GM12878 (cell line): ENCODE measurements at regions not wholly inside any gene's neighbourhood (a gene's known extent, or its start where the extent isn't known, plus 50 kb on each side); places are given as distances from the start of the nearest gene placed in this dataset.

Experiments
- ATAC-seq: fragments of 200-7000 bp; cut with Tn5 transposase; 3 replicates; pipeline ENCODE4 v1.9.1; 2020; ENCODE audit warnings: mild to moderate bottlenecking, moderate library complexity
- BruUV-seq: library from RNA; stranded (reverse); fragments of 400-500 nt; replicated peaks from 2 replicates; lab custom pipeline; 2021; lab: Mats Ljungman, UMichigan
- CTCF ChIA-PET: fragments of 300-600 bp; sonication (Branson Sonifier 250); formaldehyde crosslinking; extraction: SDS; loops from one replicate; lab custom pipeline; 2021; ENCODE audit warnings: inconsistent platforms; lab: Yijun Ruan, JAX
- POLR2A ChIA-PET: fragments of 350-600 bp; formaldehyde crosslinking; extraction: SDS; loops from one replicate; lab custom pipeline; 2021; ENCODE audit warnings: inconsistent platforms; lab: Charles Lee
- RAD21 ChIA-PET: fragments of 300-600 bp; sonication (Branson Sonifier 250); formaldehyde crosslinking; loops from one replicate; lab custom pipeline; 2023; ENCODE audit warnings: antibody characterized with exemption; ENCODE audit not compliant: unreplicated experiment; lab: Charles Lee
- SMC1A ChIA-PET: fragments of 300-600 bp; sonication (Branson Sonifier 250); formaldehyde crosslinking; loops from one replicate; lab custom pipeline; 2023; ENCODE audit not compliant: unreplicated experiment, uncharacterized antibody; lab: Charles Lee
- DNase-seq: peaks from one replicate; pipeline ENCODE4 v3.0.0-alpha.2; 2011; ENCODE audit warnings: low read depth, low spot score
- FAIRE-seq: peaks from 3 replicates; lab custom pipeline; 2011; peaks lifted over from hg19 to GRCh38; lab: Jason Lieb, UNC
- H2AFZ ChIP-seq: 2 replicates; pipeline ENCODE4 v1.6.0; 2011; ENCODE audit warnings: low read depth, low read length, control low read depth; ENCODE audit not compliant: control insufficient read depth
- H3K27ac ChIP-seq: 2 replicates; pipeline ENCODE4 v1.5.1; 2011; ENCODE audit warnings: control low read depth; ENCODE audit not compliant: control insufficient read depth, insufficient read depth
- H3K27me3 ChIP-seq, 2 experiments: replicated peaks in 1 of 2; 2 replicates each; pipeline versions ENCODE4 v1.6.0 to v1.6.1; 2011; ENCODE audit warnings: low read length in 1 of 2; ENCODE audit not compliant: control insufficient read depth in 2 of 2, insufficient read depth in 2 of 2
- H3K36me3 ChIP-seq, 2 experiments: 2 replicates each; pipeline ENCODE4 v1.5.1; 2011; ENCODE audit warnings: low read length in 1 of 2; ENCODE audit not compliant: control insufficient read depth in 2 of 2, insufficient read depth in 2 of 2
- H3K4me1 ChIP-seq: 2 replicates; pipeline ENCODE4 v1.6.1; 2011; ENCODE audit warnings: mild to moderate bottlenecking, low read length, moderate library complexity, mixed read lengths; ENCODE audit not compliant: control insufficient read depth, insufficient read depth
- H3K4me2 ChIP-seq: 2 replicates; pipeline ENCODE4 v1.6.0; 2011; ENCODE audit warnings: control low read depth; ENCODE audit not compliant: control insufficient read depth, insufficient read depth
- H3K4me3 ChIP-seq: fragments of 200-600 bp; sonication (generic); 2 replicates; pipeline ENCODE4 v1.5.1; 2016
- H3K79me2 ChIP-seq: 2 replicates; pipeline ENCODE4 v1.6.0; 2011; ENCODE audit warnings: low read length; ENCODE audit not compliant: control insufficient read depth, insufficient read depth
- H3K9ac ChIP-seq: 2 replicates; pipeline ENCODE4 v1.8.0; 2011; ENCODE audit warnings: low read length, control low read depth, mixed read lengths; ENCODE audit not compliant: control insufficient read depth, insufficient read depth
- H3K9me3 ChIP-seq: replicated peaks from 3 replicates; pipeline ENCODE4 v1.5.1; 2011; ENCODE audit warnings: mild to moderate bottlenecking, low read length; ENCODE audit not compliant: control insufficient read depth, insufficient read depth
- H4K20me1 ChIP-seq: 2 replicates; pipeline ENCODE4 v1.6.0; 2011; ENCODE audit not compliant: control insufficient read depth, insufficient read depth
- E4F1 ChIP-seq: fragments of 450-650 bp; IDR thresholded peaks from 2 replicates; pipeline ENCODE4 v1.6.1; 2018; ENCODE audit warnings: borderline replicate concordance, mild to moderate bottlenecking; ENCODE audit not compliant: partially characterized antibody
- MYC ChIP-seq: IDR thresholded peaks from 2 replicates; pipeline ENCODE4 v1.6.1; 2011; ENCODE audit warnings: mild to moderate bottlenecking, low read length, moderate library complexity, inconsistent platforms; ENCODE audit not compliant: insufficient read depth, insufficient replicate concordance, insufficient read length, severe bottlenecking
- ZNF622 ChIP-seq: fragments of 450-650 bp; IDR thresholded peaks from 2 replicates; pipeline ENCODE4 v1.6.1; 2017; ENCODE audit warnings: mild to moderate bottlenecking, inconsistent platforms
- WGBS: methylation state at CpG from one replicate; pipeline ENCODE4 v1.1.6; 2016; ENCODE audit warnings: low lambda C conversion rate; ENCODE audit not compliant: insufficient replicate concordance, insufficient coverage; ENCODE audit errors: missing lambda C conversion rate; 5-methylcytosine and 5-hydroxymethylcytosine counted together
- in situ Hi-C: fragments of 300-500 bp; cut with MboI; formaldehyde crosslinking; loops from 9 replicates; pipeline ENCODE4 v1.14.3; 2018; ENCODE audit warnings: mixed read lengths
- intact Hi-C: fragments of 100-400 bp; cut with micrococcal nuclease; formaldehyde crosslinking; loops from one replicate; pipeline ENCODE4 v1.14.2; 2022; ENCODE audit not compliant: unreplicated experiment
- TF ChIP-seq, protein P1 (sequence below): IDR thresholded peaks from 2 replicates; pipeline ENCODE4 v1.6.1; 2012; ENCODE audit warnings: improper control_type of control experiment, low read depth, low read length; ENCODE audit not compliant: insufficient replicate concordance

GRCh38 chr17:27079660-27080059 is 214.3 kb upstream of the WSB1 start:
- TF ChIP-seq E4F1 = no peak
- intact Hi-C loops (no loop called here), in situ Hi-C loops (no loop called here)
- RAD21 ChIA-PET = no interaction called here
- POLR2A ChIA-PET = no interaction called here
- SMC1A ChIA-PET = interaction anchor here (0.7 kb wide), 1 partner anchor 16 kb away, joined by 3 read pairs; no protein-coding TSS in a partner anchor
- 36% methylated on average over 7 of the region's 7 CpGs for WGBS
- Histone ChIP-seq H3K4me3 (no peak overlapping the region), H4K20me1 (no peaks in the 10 kb centered on the region), H3K9me3 (no peaks in the 10 kb centered on the region), H3K79me2 (no peaks in the 10 kb centered on the region), H3K4me1 (no peaks in the 10 kb centered on the region), H3K9ac (no peak overlapping the region), H3K36me3 (no peaks in the 10 kb centered on the region), H2AFZ (no peak overlapping the region), H3K4me2 (no peak overlapping the region), H3K27me3 (no peaks in the 10 kb centered on the region), H3K27ac (no peak overlapping the region)
- DNase-seq (no peak), ATAC-seq (no peak), FAIRE-seq (no peak)
- CTCF ChIA-PET = no interaction called here
- no TSS peak for BruUV-seq

DNA sequence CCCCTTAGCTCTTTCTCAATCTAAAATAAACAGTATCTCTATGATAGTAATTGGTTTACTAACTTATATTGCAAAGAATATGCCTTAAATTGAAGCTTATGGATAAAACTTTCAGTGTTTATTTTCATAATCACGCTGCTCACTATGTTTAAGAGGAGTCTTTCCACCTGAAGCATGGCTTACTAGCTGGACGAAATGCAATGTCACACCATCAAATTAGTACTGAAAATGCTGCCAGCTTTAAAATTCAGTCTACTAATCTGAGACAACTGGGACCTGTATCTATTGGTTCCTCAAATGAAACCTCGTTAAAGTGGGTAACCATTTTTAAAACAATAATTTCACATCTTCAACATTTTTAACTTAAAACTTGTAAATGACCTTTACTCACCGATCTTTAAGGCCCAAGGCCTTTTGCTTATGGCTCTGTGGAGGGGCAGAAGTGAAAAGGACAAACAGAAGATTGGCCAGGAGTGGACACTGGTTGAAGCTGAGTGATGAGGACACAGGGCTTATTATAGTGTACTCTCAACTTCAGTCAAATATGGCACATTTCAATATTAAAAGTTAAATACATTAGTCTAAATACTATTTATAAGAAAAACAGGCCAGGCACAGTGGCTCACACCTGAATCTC is 212.8 kb upstream of the WSB1 start:
- ChIA-PET POLR2A (no interaction called here), SMC1A (no interaction called here), CTCF (no interaction called here), RAD21 (no interaction called here)
- in situ Hi-C loops = no loop called here
- Histone ChIP-seq H3K4me3 (no peak overlapping the region), H3K36me3 (no peaks in the 10 kb centered on the region), H3K27me3 (no peaks in the 10 kb centered on the region), H4K20me1 (no peaks in the 10 kb centered on the region), H3K4me2 (no peak overlapping the region), H3K9ac (no peak overlapping the region), H2AFZ (no peak overlapping the region), H3K9me3 (no peaks in the 10 kb centered on the region), H3K4me1 (no peaks in the 10 kb centered on the region), H3K27ac (no peak overlapping the region), H3K79me2 (no peaks in the 10 kb centered on the region)
- WGBS = 1% methylated on average over 4 of the region's 4 CpGs
- ATAC-seq (no peak), FAIRE-seq (no peak), DNase-seq (no peak)
- BruUV-seq = no TSS peak
- TF ChIP-seq, protein P1, sequence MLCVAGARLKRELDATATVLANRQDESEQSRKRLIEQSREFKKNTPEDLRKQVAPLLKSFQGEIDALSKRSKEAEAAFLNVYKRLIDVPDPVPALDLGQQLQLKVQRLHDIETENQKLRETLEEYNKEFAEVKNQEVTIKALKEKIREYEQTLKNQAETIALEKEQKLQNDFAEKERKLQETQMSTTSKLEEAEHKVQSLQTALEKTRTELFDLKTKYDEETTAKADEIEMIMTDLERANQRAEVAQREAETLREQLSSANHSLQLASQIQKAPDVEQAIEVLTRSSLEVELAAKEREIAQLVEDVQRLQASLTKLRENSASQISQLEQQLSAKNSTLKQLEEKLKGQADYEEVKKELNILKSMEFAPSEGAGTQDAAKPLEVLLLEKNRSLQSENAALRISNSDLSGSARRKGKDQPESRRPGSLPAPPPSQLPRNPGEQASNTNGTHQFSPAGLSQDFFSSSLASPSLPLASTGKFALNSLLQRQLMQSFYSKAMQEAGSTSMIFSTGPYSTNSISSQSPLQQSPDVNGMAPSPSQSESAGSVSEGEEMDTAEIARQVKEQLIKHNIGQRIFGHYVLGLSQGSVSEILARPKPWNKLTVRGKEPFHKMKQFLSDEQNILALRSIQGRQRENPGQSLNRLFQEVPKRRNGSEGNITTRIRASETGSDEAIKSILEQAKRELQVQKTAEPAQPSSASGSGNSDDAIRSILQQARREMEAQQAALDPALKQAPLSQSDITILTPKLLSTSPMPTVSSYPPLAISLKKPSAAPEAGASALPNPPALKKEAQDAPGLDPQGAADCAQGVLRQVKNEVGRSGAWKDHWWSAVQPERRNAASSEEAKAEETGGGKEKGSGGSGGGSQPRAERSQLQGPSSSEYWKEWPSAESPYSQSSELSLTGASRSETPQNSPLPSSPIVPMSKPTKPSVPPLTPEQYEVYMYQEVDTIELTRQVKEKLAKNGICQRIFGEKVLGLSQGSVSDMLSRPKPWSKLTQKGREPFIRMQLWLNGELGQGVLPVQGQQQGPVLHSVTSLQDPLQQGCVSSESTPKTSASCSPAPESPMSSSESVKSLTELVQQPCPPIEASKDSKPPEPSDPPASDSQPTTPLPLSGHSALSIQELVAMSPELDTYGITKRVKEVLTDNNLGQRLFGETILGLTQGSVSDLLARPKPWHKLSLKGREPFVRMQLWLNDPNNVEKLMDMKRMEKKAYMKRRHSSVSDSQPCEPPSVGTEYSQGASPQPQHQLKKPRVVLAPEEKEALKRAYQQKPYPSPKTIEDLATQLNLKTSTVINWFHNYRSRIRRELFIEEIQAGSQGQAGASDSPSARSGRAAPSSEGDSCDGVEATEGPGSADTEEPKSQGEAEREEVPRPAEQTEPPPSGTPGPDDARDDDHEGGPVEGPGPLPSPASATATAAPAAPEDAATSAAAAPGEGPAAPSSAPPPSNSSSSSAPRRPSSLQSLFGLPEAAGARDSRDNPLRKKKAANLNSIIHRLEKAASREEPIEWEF = no peak
- no peak for TF ChIP-seq ZNF622
- no peak for TF ChIP-seq MYC
- intact Hi-C loops = no loop called here
